ENCODE measurements at regions not wholly inside any gene's neighbourhood (a gene's known extent, or its start where the extent isn't known, plus 50 kb on each side); places are given as distances from the start of the nearest gene placed in this dataset.

- intact Hi-C loops (cut with DNase I) = no loop called here
- Histone ChIP-seq H3K27me3 (no peaks in the 10 kb centered on the region), H3K4me1 (no peaks in the 10 kb centered on the region), H3K4me3 (no peak overlapping the region), H3K9me3 (no peaks in the 10 kb centered on the region), H3K36me3 (no peaks in the 10 kb centered on the region), H3K27ac (no peak overlapping the region)
- TF ChIP-seq POLR2A (IDR thresholded peaks at IDR 0.05) (no peak), CTCF (IDR thresholded peaks at IDR 0.05) (no peak)
- ATAC-seq (no peak), DNase-seq (no peak)
- WGBS (ENCODE audit: insufficient coverage, low coverage, low lambda C conversion rate, missing lambda C conversion rate) = 75% methylated on average over 4 of the region's 7 CpGs
Observed at GRCh38 chr17:36814958-36815357, 122.3 kb upstream of the LHX1 start.

- Histone ChIP-seq H3K36me3 (no peaks in the 10 kb centered on the region), H3K27me3 (no peaks in the 10 kb centered on the region), H3K4me1 (no peaks in the 10 kb centered on the region), H3K27ac (no peak overlapping the region), H3K9me3 (no peaks in the 10 kb centered on the region), H3K4me3 (no peak overlapping the region)
- DNase-seq = no peak
- intact Hi-C loops (cut with DNase I) = no loop called here
- TF ChIP-seq POLR2A (IDR thresholded peaks at IDR 0.05) (no peak), CTCF (IDR thresholded peaks at IDR 0.05) (no peak)
- ATAC-seq = no peak
- 60% methylated on average over 7 of the region's 17 CpGs for WGBS (ENCODE audit: insufficient coverage, low coverage, low lambda C conversion rate, missing lambda C conversion rate)
Observed at GRCh38 chr17:36816214-36816906, 120.9 kb upstream of the LHX1 start.

- H3K9me3 ChIP-seq = no peaks in the 10 kb centered on the region
- H3K4me1 ChIP-seq = no peaks in the 10 kb centered on the region
- H3K27me3 ChIP-seq = no peaks in the 10 kb centered on the region
- WGBS (ENCODE audit: insufficient coverage, low coverage, low lambda C conversion rate, missing lambda C conversion rate) = 85% methylated on average over 10 of the region's 15 CpGs
- ATAC-seq (no peak), DNase-seq (no peak)
- no peak overlapping the region for H3K4me3 ChIP-seq
- no peaks in the 10 kb centered on the region for H3K36me3 ChIP-seq
- intact Hi-C loops (cut with DNase I) = no loop called here
- TF ChIP-seq POLR2A (IDR thresholded peaks at IDR 0.05) (no peak), CTCF (IDR thresholded peaks at IDR 0.05) (no peak)
- no peak overlapping the region for H3K27ac ChIP-seq
Observed at GRCh38 chr17:36816907-36817288, 120.4 kb upstream of the LHX1 start.

- no peak for DNase-seq
- no peak overlapping the region for H3K27ac ChIP-seq
- H3K27me3 ChIP-seq = no peaks in the 10 kb centered on the region
- H3K4me3 ChIP-seq = no peak overlapping the region
- H3K4me1 ChIP-seq = no peaks in the 10 kb centered on the region
- intact Hi-C loops (cut with DNase I) = no loop called here
- no peaks in the 10 kb centered on the region for H3K36me3 ChIP-seq
- WGBS (ENCODE audit: insufficient coverage, low coverage, low lambda C conversion rate, missing lambda C conversion rate) = 57% methylated on average over 3 of the region's 5 CpGs
- ATAC-seq = no peak
- H3K9me3 ChIP-seq = no peaks in the 10 kb centered on the region
- TF ChIP-seq POLR2A (IDR thresholded peaks at IDR 0.05) = no peak
- TF ChIP-seq CTCF (IDR thresholded peaks at IDR 0.05) = no peak
Observed at GRCh38 chr17:36817483-36818048, 119.7 kb upstream of the LHX1 start.

Measured in right lobe of liver (tissue), 6 donors.